Esophagus muscularis mucosa (tissue), 4 donors: ENCODE measurements at regions not wholly inside any gene's neighbourhood (a gene's known extent, or its start where the extent isn't known, plus 50 kb on each side); places are given as distances from the start of the nearest gene placed in this dataset.

Source experiments
- DNase-seq: peaks from one replicate; pipeline ENCODE4 v3.0.0-alpha.2; 2017; ENCODE audit errors: extremely low spot score
- H3K27ac ChIP-seq, 4 donors: fragments of 200-600 bp; sonication (generic); replicated peaks in 1 of 4; 1 replicate in 3 of 4; 2 replicates in 1 of 4; pipeline ENCODE4 v1.5.1; 2016 to 2019; ENCODE audit warnings: mild to moderate bottlenecking in 1 of 4
- H3K27me3 ChIP-seq, 4 donors: fragments of 200-600 bp; sonication (generic); one replicate each; pipeline versions ENCODE4 v1.5.1 to v1.6.0; 2016 to 2019
- H3K36me3 ChIP-seq, 4 donors: fragments of 200-600 bp; sonication (generic); one replicate each; pipeline ENCODE4 v1.5.1; 2016 to 2019
- H3K4me1 ChIP-seq, 4 donors: fragments of 200-600 bp; sonication (generic); one replicate each; pipeline ENCODE4 v1.5.1; 2016 to 2019
- H3K4me3 ChIP-seq, 4 donors: fragments of 200-600 bp; sonication (generic); 1 replicate in 2 of 4; 2 replicates in 2 of 4; pipeline ENCODE4 v1.5.1; 2016 to 2019; ENCODE audit warnings: mild to moderate bottlenecking in 4 of 4, moderate library complexity in 1 of 4
- H3K9me3 ChIP-seq, 4 donors: fragments of 200-600 bp; sonication (generic); 1 replicate in 3 of 4; 2 replicates in 1 of 4; pipeline ENCODE4 v1.5.1; 2016 to 2019
- CTCF ChIP-seq, 3 experiments: fragments of 200-600 bp in 2 of 3; fragments of 450-650 bp in 1 of 3; sonication (generic) in 2 of 3; IDR thresholded peaks; one replicate each; pipeline ENCODE4 v1.5.1; 2017 to 2019; ENCODE audit warnings: antibody characterized with exemption in 3 of 3, mild to moderate bottlenecking in 2 of 3, moderate library complexity in 1 of 3
- EP300 ChIP-seq: sonication (generic); formaldehyde crosslinking; IDR thresholded peaks from one replicate; pipeline ENCODE4 v1.6.1; 2017; ENCODE audit warnings: antibody characterized with exemption
- POLR2A ChIP-seq: fragments of 450-650 bp; IDR thresholded peaks from one replicate; pipeline ENCODE4 v1.6.1; 2017; ENCODE audit warnings: antibody characterized with exemption, moderate library complexity, mild to moderate bottlenecking, low read depth
- POLR2AphosphoS5 ChIP-seq, 2 donors: sonication (generic); formaldehyde crosslinking; IDR thresholded peaks; one replicate each; pipeline ENCODE4 v1.6.1; 2017; ENCODE audit warnings: antibody characterized with exemption in 2 of 2
- WGBS: methylation state at CpG from one replicate; pipeline ENCODE4 v1.1.5; 2018; 5-methylcytosine and 5-hydroxymethylcytosine counted together
- intact Hi-C: fragments of 100-400 bp; cut with DNase I; formaldehyde crosslinking; loops from one replicate; pipeline ENCODE4 v1.15.1; 2023

DNA sequence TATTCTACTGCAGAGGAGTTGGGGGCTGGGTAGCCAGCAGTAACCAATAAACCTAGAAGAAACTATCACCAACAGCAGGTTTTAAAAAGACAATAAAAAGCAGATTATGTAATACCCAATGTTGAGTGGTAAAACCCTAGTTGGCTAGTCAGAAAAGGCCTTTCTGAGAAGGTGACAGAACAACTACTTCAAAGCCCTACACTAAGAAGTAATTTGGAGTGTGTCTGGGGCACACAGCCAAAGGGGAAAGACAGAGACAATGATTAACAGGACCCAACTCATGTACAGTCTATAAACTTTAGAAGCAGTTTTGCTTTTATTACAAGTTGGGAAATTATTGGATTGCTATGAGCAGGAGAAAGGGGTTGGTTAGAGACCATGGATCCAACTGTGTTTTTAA is 77.2 kb upstream of the TMEM106B start:
- no peaks in the 10 kb centered on the region for H3K36me3 ChIP-seq
- no peaks in the 10 kb centered on the region for H3K4me1 ChIP-seq
- intact Hi-C loops = no loop called here

DNA sequence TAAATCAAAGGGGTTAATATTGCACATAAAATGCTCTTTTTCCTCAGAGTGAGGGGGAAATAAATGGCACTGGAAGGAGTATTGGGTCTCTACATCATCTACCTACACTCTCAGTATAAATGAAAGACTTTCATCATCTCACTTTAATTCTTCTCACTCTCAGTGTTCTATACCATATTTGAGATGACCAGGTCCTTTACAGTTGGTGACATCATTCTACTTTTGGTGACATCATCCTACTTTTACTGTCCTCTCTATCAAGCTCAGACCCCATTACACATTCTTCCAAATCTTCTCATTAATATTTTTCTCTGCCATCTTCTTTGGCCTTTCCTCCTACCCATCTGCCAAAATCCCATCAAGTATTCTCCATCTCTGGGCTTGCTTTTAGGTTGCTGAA is 74.6 kb upstream of the TMEM106B start:
- H3K4me1 ChIP-seq = no peaks in the 10 kb centered on the region

More for the DNA sequence above, 77.2 kb upstream of the TMEM106B start:
- no peak overlapping the region for H3K27ac ChIP-seq
- no peak for DNase-seq
- no peak overlapping the region for H3K4me3 ChIP-seq
- H3K9me3 ChIP-seq = no peaks in the 10 kb centered on the region
- no peak for TF ChIP-seq POLR2AphosphoS5 (IDR thresholded peaks at IDR 0.05)
- TF ChIP-seq POLR2A = no peak
- TF ChIP-seq CTCF (IDR thresholded peaks at IDR 0.05) = no peak
- TF ChIP-seq EP300 = no peak
- H3K27me3 ChIP-seq = no peaks in the 10 kb centered on the region

DNA sequence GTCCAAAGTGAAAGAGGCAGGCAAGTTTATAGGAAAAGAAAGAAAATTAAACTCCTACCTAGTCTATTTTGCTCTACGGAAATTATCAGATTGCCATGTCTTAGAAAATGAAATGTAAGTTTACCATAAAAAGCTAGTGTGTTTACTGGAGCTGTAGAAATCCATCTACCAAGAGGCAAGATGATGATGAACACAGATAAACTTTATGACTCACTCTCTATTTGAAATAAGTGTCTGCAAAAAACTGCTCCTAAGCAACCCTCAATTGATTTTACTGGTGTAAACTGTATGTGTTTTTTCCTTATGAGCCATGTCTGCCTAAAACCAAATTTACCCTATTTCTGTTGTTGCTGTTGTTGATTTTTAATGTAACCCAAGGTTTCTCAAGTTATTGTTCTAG is 73.8 kb upstream of the TMEM106B start:
- Histone ChIP-seq H3K27me3 (no peaks in the 10 kb centered on the region), H3K4me1 (no peaks in the 10 kb centered on the region), H3K9me3 (no peaks in the 10 kb centered on the region), H3K4me3 (no peak overlapping the region), H3K27ac (no peak overlapping the region), H3K36me3 (no peaks in the 10 kb centered on the region)
- no peak for DNase-seq
- intact Hi-C loops = no loop called here
- 73% methylated on average over 1 of the region's 1 CpG for WGBS
- no peak for TF ChIP-seq POLR2A
- no peak for TF ChIP-seq POLR2AphosphoS5 (IDR thresholded peaks at IDR 0.05)
- no peak for TF ChIP-seq EP300
- no peak for TF ChIP-seq CTCF (IDR thresholded peaks at IDR 0.05)

More for the DNA sequence above, 74.6 kb upstream of the TMEM106B start:
- intact Hi-C loops = no loop called here
- DNase-seq = no peak
- H3K9me3 ChIP-seq = no peaks in the 10 kb centered on the region
- TF ChIP-seq POLR2AphosphoS5 (IDR thresholded peaks at IDR 0.05) (no peak), POLR2A (no peak), CTCF (IDR thresholded peaks at IDR 0.05) (no peak), EP300 (no peak)
- H3K27me3 ChIP-seq = no peaks in the 10 kb centered on the region
- no peak overlapping the region for H3K27ac ChIP-seq
- no peaks in the 10 kb centered on the region for H3K36me3 ChIP-seq
- no peak overlapping the region for H3K4me3 ChIP-seq

DNA sequence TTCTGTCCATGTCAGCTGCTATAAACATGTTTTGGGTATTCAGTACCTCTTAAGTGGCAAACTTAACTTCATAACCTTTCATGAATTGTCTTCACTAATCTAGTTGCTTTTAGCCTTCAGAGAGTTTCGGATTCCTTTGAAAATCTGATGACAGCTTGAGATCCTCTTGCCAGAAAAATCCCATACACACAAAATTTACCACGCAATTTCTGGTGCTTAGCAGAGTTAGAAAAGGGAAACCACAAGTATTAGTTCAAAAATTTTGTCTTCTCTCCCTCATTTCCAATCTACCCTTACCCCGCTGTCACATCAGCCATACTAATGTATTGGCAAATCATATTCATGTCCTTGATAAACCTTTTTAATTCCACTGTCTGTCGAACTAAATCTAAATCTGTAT is 72.7 kb upstream of the TMEM106B start:
- Histone ChIP-seq H3K9me3 (peaks cover 0 to under 1% (median 0%) of the 10 kb centered on the region in 4 donors), H3K36me3 (no peaks in the 10 kb centered on the region), H3K4me3 (no peak overlapping the region), H3K27ac (no peak overlapping the region), H3K27me3 (no peaks in the 10 kb centered on the region), H3K4me1 (no peaks in the 10 kb centered on the region)
- no peak for TF ChIP-seq POLR2A
- WGBS = 81% methylated on average over 4 of the region's 4 CpGs
- no peak for DNase-seq
- intact Hi-C loops = no loop called here

DNA sequence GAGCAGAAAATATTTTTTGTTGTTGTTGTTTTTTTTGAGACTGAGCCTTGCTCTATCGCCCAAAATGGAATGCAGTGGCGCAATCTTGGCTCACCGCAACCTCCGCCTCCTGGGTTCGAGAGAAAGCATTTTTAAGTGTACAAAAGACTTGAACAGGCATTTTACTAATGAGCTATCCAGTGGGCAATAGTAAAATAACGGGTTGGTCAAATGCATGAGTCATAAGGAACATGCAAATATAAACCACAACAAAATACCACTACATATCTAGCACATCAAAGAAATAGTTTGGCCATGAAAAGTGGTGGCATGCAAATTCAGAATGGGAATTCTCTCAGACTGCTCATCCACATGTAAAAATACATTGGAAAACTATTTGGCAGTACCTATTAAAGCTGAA is 71.7 kb upstream of the TMEM106B start:
- H3K36me3 ChIP-seq = no peaks in the 10 kb centered on the region
- WGBS = 88% methylated on average over 6 of the region's 6 CpGs
- no peak for DNase-seq
- H3K4me3 ChIP-seq = no peak overlapping the region
- intact Hi-C loops = no loop called here
- H3K4me1 ChIP-seq = no peaks in the 10 kb centered on the region
- peaks cover 0 to 6% (median 0%) of the 10 kb centered on the region in 4 donors for H3K9me3 ChIP-seq
- TF ChIP-seq POLR2A (no peak), CTCF (IDR thresholded peaks at IDR 0.05) (no peak), POLR2AphosphoS5 (IDR thresholded peaks at IDR 0.05) (no peak), EP300 (no peak)
- no peaks in the 10 kb centered on the region for H3K27me3 ChIP-seq
- H3K27ac ChIP-seq = no peak overlapping the region
